HG03066 (cell line): ENCODE measurements at regions not wholly inside any gene's neighbourhood (a gene's known extent, or its start where the extent isn't known, plus 50 kb on each side); places are given as distances from the start of the nearest gene placed in this dataset.
"Not testable (repeated sequence)": the region's sequence is repeated elsewhere in the genome, so short reads cannot be mapped to it uniquely, and the experiment has no call there.

ENCODE experiments used
- ATAC-seq: cut with Tn5 transposase; IDR thresholded peaks from one replicate; pipeline ENCODE4 v1.9.1; 2021; ENCODE audit warnings: low read depth; ENCODE audit not compliant: unreplicated experiment

GRCh38 chrX:40260146-40260747 lies 162.5 kb upstream of the BCOR start:
- no peak for ATAC-seq

GRCh38 chrX:40258909-40259308 lies 161.2 kb upstream of the BCOR start:
- no peak for ATAC-seq

- ATAC-seq: no peak
These were observed 156.0 kb upstream of the BCOR start for GRCh38 chrX:40253771-40254170.

GRCh38 chrX:40249582-40249981 lies 151.8 kb upstream of the BCOR start:
- ATAC-seq: no peak

- ATAC-seq: no peak
These were observed 151.1 kb upstream of the BCOR start for GRCh38 chrX:40248822-40249221.

GRCh38 chrX:40247848-40248622 lies 150.3 kb upstream of the BCOR start:
- no peak for ATAC-seq

GRCh38 chrX:40247382-40247781 lies 149.6 kb upstream of the BCOR start:
- ATAC-seq: no peak

GRCh38 chrX:40245488-40246071 lies 147.8 kb upstream of the BCOR start:
- ATAC-seq: no peak

GRCh38 chrX:40244980-40245379 lies 147.2 kb upstream of the BCOR start:
- no peak for ATAC-seq

- ATAC-seq: no peak
These were observed 146.2 kb upstream of the BCOR start for GRCh38 chrX:40243755-40244515.

- ATAC-seq: no peak
These were observed 143.1 kb upstream of the BCOR start for GRCh38 chrX:40240844-40241243.

GRCh38 chrX:40237731-40238178 lies 140.0 kb upstream of the BCOR start:
- no peak for ATAC-seq

- no peak for ATAC-seq
These were observed 132.9 kb upstream of the BCOR start for GRCh38 chrX:40230646-40231045.

- ATAC-seq: no peak
These were observed 129.4 kb upstream of the BCOR start for GRCh38 chrX:40227125-40227524.

- ATAC-seq: no peak
These were observed 126.9 kb upstream of the BCOR start for GRCh38 chrX:40224658-40225057.

GRCh38 chrX:40222612-40223011 lies 124.9 kb upstream of the BCOR start:
- ATAC-seq: not testable (repeated sequence)

- ATAC-seq: no peak
These were observed 115.3 kb upstream of the BCOR start for GRCh38 chrX:40213092-40213491.

- ATAC-seq: no peak
These were observed 112.3 kb upstream of the BCOR start for GRCh38 chrX:40209951-40210617.

GRCh38 chrX:40207626-40208025 lies 109.9 kb upstream of the BCOR start:
- no peak for ATAC-seq

- no peak for ATAC-seq
These were observed 107.7 kb upstream of the BCOR start for GRCh38 chrX:40205471-40205870.

GRCh38 chrX:40202456-40202855 lies 104.7 kb upstream of the BCOR start:
- ATAC-seq: no peak
